HepG2 (cell line): ENCODE measurements at regions not wholly inside any gene's neighbourhood (a gene's known extent, or its start where the extent isn't known, plus 50 kb on each side); places are given as distances from the start of the nearest gene placed in this dataset.

Source experiments
- ATAC-seq: fragments of 200-7000 bp; cut with Tn5 transposase; 3 replicates; pipeline ENCODE4 v1.9.1; 2020; ENCODE audit warnings: mild to moderate bottlenecking, moderate library complexity
- BruUV-seq: library from RNA; stranded (reverse); fragments of 400-500 nt; replicated peaks from 2 replicates; lab custom pipeline; 2021; lab: Mats Ljungman, UMichigan
- CTCF ChIA-PET: fragments of 300-600 bp; formaldehyde crosslinking; extraction: SDS; loops from one replicate; lab custom pipeline; 2021; ENCODE audit warnings: low total read pairs, inconsistent platforms, low intra/inter-chr PET ratio; lab: Yijun Ruan, JAX
- POLR2A ChIA-PET: fragments of 350-600 bp; sonication (Branson Sonifier 250); formaldehyde crosslinking; loops from one replicate; lab custom pipeline; 2020; ENCODE audit warnings: antibody characterized with exemption, inconsistent platforms; lab: Yijun Ruan, JAX
- DNase-seq: peaks from one replicate; pipeline ENCODE4 v3.0.0-alpha.2; 2015; ENCODE audit warnings: low spot score
- FAIRE-seq: peaks from 3 replicates; lab custom pipeline; 2011; peaks lifted over from hg19 to GRCh38; lab: Jason Lieb, UNC
- H2AFZ ChIP-seq: one replicate; pipeline ENCODE4 v1.6.1; 2011; ENCODE audit warnings: low read length, inconsistent platforms
- H3K27ac ChIP-seq: fragments of 300-600 bp; 3 replicates; pipeline ENCODE4 v1.8.0; 2011; ENCODE audit warnings: mixed run types, mild to moderate bottlenecking, mixed read lengths, low read length, inconsistent platforms; ENCODE audit not compliant: insufficient read depth; ENCODE audit errors: extremely low read length
- H3K27me3 ChIP-seq, 2 experiments: fragments of 200-600 bp in 1 of 2; 2 replicates in 1 of 2; 3 replicates in 1 of 2; pipeline versions ENCODE4 v1.6.0 to v1.8.0; 2011; ENCODE audit warnings: low read length in 2 of 2, mild to moderate bottlenecking in 2 of 2, moderate library complexity in 2 of 2, inconsistent platforms in 1 of 2; ENCODE audit not compliant: insufficient read depth in 2 of 2, control insufficient read depth in 1 of 2
- H3K36me3 ChIP-seq, 2 experiments: fragments of 200-600 bp in 1 of 2; replicated peaks in 1 of 2; 2 replicates in 1 of 2; 3 replicates in 1 of 2; pipeline versions ENCODE4 v1.5.1 to v1.8.0; 2011; ENCODE audit warnings: low read length in 2 of 2, inconsistent platforms in 1 of 2; ENCODE audit not compliant: insufficient read depth in 2 of 2, control insufficient read depth in 1 of 2
- H3K4me1 ChIP-seq: 2 replicates; pipeline ENCODE4 v1.5.1; 2012; ENCODE audit warnings: low read length, inconsistent platforms; ENCODE audit not compliant: insufficient read depth
- H3K4me2 ChIP-seq: 2 replicates; pipeline ENCODE4 v1.6.0; 2011; ENCODE audit warnings: low read depth, low read length, inconsistent platforms
- H3K4me3 ChIP-seq, 3 experiments: fragments of 200-600 bp in 1 of 3; sonication (generic), shearing (Covaris generic) in 1 of 3; replicated peaks in 1 of 3; 2 replicates each; pipeline ENCODE4 v1.5.1; 2011 to 2016; ENCODE audit warnings: low read length in 3 of 3, inconsistent platforms in 2 of 3, low read depth in 2 of 3, mild to moderate bottlenecking in 2 of 3, control low read depth in 1 of 3, mixed read lengths in 1 of 3; ENCODE audit not compliant: insufficient read depth in 1 of 3
- H3K79me2 ChIP-seq: one replicate; pipeline ENCODE4 v1.6.1; 2011; ENCODE audit warnings: low read length, inconsistent platforms; ENCODE audit not compliant: insufficient read depth
- H3K9ac ChIP-seq: 2 replicates; pipeline ENCODE4 v1.6.0; 2011; ENCODE audit warnings: mild to moderate bottlenecking, low read depth, low read length, inconsistent platforms; ENCODE audit not compliant: insufficient read depth
- H3K9me3 ChIP-seq: 2 replicates; pipeline ENCODE4 v1.5.1; 2012; ENCODE audit warnings: mild to moderate bottlenecking, low read length
- H4K20me1 ChIP-seq: 2 replicates; pipeline ENCODE4 v1.6.0; 2011; ENCODE audit warnings: inconsistent platforms, mild to moderate bottlenecking, low read length, moderate library complexity; ENCODE audit not compliant: insufficient read depth
- HCFC1 ChIP-seq: fragments of 150-350 bp; IDR thresholded peaks from 2 replicates; pipeline ENCODE4 v1.6.1; 2014; ENCODE audit warnings: low read depth, low read length
- NFRKB ChIP-seq: fragments of 450-650 bp; IDR thresholded peaks from 2 replicates; pipeline ENCODE4 v1.6.1; 2017
- PITX1 ChIP-seq: sonication (generic); formaldehyde crosslinking; IDR thresholded peaks from 2 replicates; pipeline ENCODE4 v1.5.1; 2020; ENCODE audit warnings: mild to moderate bottlenecking, missing genetic modification reagents
- ZNF121 ChIP-seq: sonication (generic); formaldehyde crosslinking; IDR thresholded peaks from 2 replicates; pipeline ENCODE4 v1.5.0; 2020; ENCODE audit warnings: mild to moderate bottlenecking, missing genetic modification reagents
- WGBS: methylation state at CpG from one replicate; pipeline ENCODE4 v1.1.6; 2017; ENCODE audit warnings: low lambda C conversion rate; 5-methylcytosine and 5-hydroxymethylcytosine counted together
- in situ Hi-C: cut with HindIII; loops from 2 replicates; pipeline ENCODE4 v1.10.0; 2017; ENCODE audit warnings: low pct_unique_long_range_greater_than_20kb; ENCODE audit not compliant: extremely low pct_ligation_motif_present
- intact Hi-C: fragments of 100-400 bp; cut with micrococcal nuclease; formaldehyde crosslinking; loops from one replicate; pipeline ENCODE4 v1.10.0; 2022; ENCODE audit not compliant: unreplicated experiment

GRCh38 chr6:41474213-41474933 is 71.8 kb upstream of the FOXP4 start:
- Histone ChIP-seq H3K9ac (no peak overlapping the region), H3K4me2 (no peak overlapping the region), H4K20me1 (no peaks in the 10 kb centered on the region), H2AFZ (no peak overlapping the region), H3K9me3 (no peaks in the 10 kb centered on the region), H3K79me2 (no peaks in the 10 kb centered on the region), H3K4me1 (peaks cover 46% of the 10 kb centered on the region), H3K36me3 (no peaks in the 10 kb centered on the region), H3K27ac (no peak overlapping the region), H3K27me3 (peaks cover 10 to 40% of the 10 kb centered on the region in 2 experiments; a peak in 4 of 5 replicates), H3K4me3 (no peak overlapping the region)
- TF ChIP-seq HCFC1 = no peak
- peak; percentile 83 for TF ChIP-seq ZNF121 (CRISPR knock-in tag)
- ChIA-PET CTCF (no interaction called here), POLR2A (no interaction called here)
- no TSS peak for BruUV-seq
- ATAC-seq (no peak), DNase-seq (no peak), FAIRE-seq (no peak)
- 66% methylated on average over 8 of the region's 8 CpGs for WGBS
- in situ Hi-C loops (no loop called here), intact Hi-C loops (no loop called here)

- POLR2A ChIA-PET = no interaction called here
- no peak for ATAC-seq
- TF ChIP-seq PITX1 (CRISPR knock-in tag) (no peak), NFRKB (no peak)
Observed at GRCh38 chr6:41475164-41475563, 71.0 kb upstream of the FOXP4 start.

More at GRCh38 chr6:41475164-41475563, 71.0 kb upstream of the FOXP4 start:
- BruUV-seq = no TSS peak
- no peak overlapping the region for H3K27ac ChIP-seq
- no peak overlapping the region for H2AFZ ChIP-seq
- WGBS = 36% methylated on average over 6 of the region's 6 CpGs
- H3K4me2 ChIP-seq = no peak overlapping the region
- peaks cover 7 to 32% of the 10 kb centered on the region in 2 experiments; a peak in 4 of 5 replicates for H3K27me3 ChIP-seq
- H3K9me3 ChIP-seq = no peaks in the 10 kb centered on the region
- in situ Hi-C loops (no loop called here), intact Hi-C loops (no loop called here)
- H3K36me3 ChIP-seq = no peaks in the 10 kb centered on the region
- H3K9ac ChIP-seq = no peak overlapping the region
- H3K4me3 ChIP-seq = no peak overlapping the region
- FAIRE-seq (no peak), DNase-seq (no peak)
- CTCF ChIA-PET = no interaction called here
- peaks cover 46% of the 10 kb centered on the region for H3K4me1 ChIP-seq
- no peaks in the 10 kb centered on the region for H3K79me2 ChIP-seq
- H4K20me1 ChIP-seq = no peaks in the 10 kb centered on the region
